ENCODE measurements at regions not wholly inside any gene's neighbourhood (a gene's known extent, or its start where the extent isn't known, plus 50 kb on each side); places are given as distances from the start of the nearest gene placed in this dataset.
A peak's percentile ranks its signal among the peaks of the same experiment; 100 is the strongest.

DNA sequence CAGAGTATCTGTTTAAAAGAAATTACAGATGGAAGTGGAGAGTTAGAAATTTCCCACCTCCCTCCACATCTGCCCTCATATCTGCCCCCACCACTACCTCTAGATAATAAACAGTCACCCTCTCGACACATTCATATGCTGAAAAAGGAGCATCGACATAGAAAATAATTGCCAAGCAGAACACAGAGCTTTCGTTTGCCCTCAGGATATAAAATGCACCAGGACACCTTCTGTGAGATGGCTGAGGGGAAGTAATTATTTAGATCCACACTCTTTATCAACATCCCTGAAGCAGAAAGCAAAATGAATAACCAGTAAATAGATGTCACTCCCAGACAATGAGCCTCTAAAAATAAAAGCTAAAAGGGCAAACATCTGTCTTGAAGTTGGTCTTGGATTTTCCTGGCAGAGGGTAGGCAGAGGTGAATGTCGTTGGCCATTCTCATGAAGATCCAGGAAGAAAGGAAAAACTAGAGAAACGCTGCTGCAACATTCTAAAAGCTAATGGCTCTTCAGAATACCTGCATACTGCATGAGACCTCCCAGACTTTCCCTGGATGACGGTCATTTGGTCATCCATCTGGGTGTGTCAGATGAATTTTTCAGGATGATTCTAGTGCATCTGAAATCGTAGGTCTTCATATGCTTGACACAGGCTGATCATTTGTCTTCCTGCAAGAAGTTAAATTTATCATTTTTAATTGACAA lies 527.5 kb downstream of the RFC3 start:
- H3K9me3 ChIP-seq (ENCODE audit: insufficient read depth, low read depth): 0 out of 2 replicates have a peak, but pooled peaks cover 7% of the 10 kb centered on the region
- intact Hi-C loops (cut with micrococcal nuclease; ENCODE audit: unreplicated experiment): loop anchor here (5.0 to 10.0 kb wide), 2 partner anchors 117 to 599 kb away; partner anchors contain the start of gene NBEA
- no peaks in the 10 kb centered on the region for H4K20me1 ChIP-seq (ENCODE audit: insufficient read depth)
- no peak overlapping the region for H3K27ac ChIP-seq
- DNase-seq: no peak
- no peak overlapping the region for H2AFZ ChIP-seq
- BruUV-seq (replicated peaks): no TSS peak
- peaks cover 42% of the 10 kb centered on the region for H3F3A ChIP-seq (ENCODE audit: insufficient read depth, low read depth)
- H3K4me2 ChIP-seq: no peak overlapping the region
- no peaks in the 10 kb centered on the region for H3K27me3 ChIP-seq (ENCODE audit: insufficient read depth, low read depth)
- no peak for TF ChIP-seq EZH2 (IDR thresholded peaks at IDR 0.05; ENCODE audit: low read depth)
- TF ChIP-seq, protein P1, sequence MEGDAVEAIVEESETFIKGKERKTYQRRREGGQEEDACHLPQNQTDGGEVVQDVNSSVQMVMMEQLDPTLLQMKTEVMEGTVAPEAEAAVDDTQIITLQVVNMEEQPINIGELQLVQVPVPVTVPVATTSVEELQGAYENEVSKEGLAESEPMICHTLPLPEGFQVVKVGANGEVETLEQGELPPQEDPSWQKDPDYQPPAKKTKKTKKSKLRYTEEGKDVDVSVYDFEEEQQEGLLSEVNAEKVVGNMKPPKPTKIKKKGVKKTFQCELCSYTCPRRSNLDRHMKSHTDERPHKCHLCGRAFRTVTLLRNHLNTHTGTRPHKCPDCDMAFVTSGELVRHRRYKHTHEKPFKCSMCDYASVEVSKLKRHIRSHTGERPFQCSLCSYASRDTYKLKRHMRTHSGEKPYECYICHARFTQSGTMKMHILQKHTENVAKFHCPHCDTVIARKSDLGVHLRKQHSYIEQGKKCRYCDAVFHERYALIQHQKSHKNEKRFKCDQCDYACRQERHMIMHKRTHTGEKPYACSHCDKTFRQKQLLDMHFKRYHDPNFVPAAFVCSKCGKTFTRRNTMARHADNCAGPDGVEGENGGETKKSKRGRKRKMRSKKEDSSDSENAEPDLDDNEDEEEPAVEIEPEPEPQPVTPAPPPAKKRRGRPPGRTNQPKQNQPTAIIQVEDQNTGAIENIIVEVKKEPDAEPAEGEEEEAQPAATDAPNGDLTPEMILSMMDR (conservative IDR thresholded peaks at IDR 0.05): no peak
- ChIA-PET CTCF (no interaction called here), POLR2A (ENCODE audit: unreplicated experiment) (no interaction called here)
- peaks cover 70% of the 10 kb centered on the region for H3K4me1 ChIP-seq (replicated peaks; ENCODE audit: insufficient read depth)
- H3K4me3 ChIP-seq: no peak overlapping the region
- H3K79me2 ChIP-seq (ENCODE audit: low read depth): no peaks in the 10 kb centered on the region
- H3K36me3 ChIP-seq (ENCODE audit: low read depth): no peaks in the 10 kb centered on the region
- H3K9me2 ChIP-seq (ENCODE audit: insufficient read depth): no peaks in the 10 kb centered on the region

DNA sequence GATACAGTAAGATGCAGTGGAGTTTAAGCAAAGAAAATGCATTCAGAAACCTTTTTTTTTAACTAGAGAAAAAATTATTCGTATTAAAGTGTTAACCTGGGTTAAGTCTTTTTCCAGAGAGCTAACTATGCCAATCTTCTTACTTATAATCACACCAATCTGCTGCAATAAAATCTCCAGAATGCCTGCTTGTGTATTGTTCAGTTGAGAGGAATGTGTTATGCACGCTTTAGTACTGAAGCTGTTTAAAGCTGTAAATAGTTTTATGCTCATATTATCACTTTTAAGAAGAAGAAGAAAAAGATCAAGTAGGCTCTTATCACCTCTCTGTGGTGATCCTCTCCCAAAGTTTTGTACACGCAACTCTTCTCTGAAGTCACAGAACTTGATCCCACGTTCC lies 528.7 kb downstream of the RFC3 start:
- H3K36me3 ChIP-seq (ENCODE audit: low read depth): no peaks in the 10 kb centered on the region
- no TSS peak for BruUV-seq (replicated peaks)
- H3K9me2 ChIP-seq (ENCODE audit: insufficient read depth): no peaks in the 10 kb centered on the region
- H3K4me3 ChIP-seq: no peak overlapping the region
- no peaks in the 10 kb centered on the region for H4K20me1 ChIP-seq (ENCODE audit: insufficient read depth)
- H2AFZ ChIP-seq: no peak overlapping the region
- H3K79me2 ChIP-seq (ENCODE audit: low read depth): no peaks in the 10 kb centered on the region
- H3K4me2 ChIP-seq: peak overlapping the region; percentile 62; the same call in 1 of the 2 replicates
- 0 out of 2 replicates have a peak, but pooled peaks cover 2% of the 10 kb centered on the region for H3K9me3 ChIP-seq (ENCODE audit: insufficient read depth, low read depth)
- peak overlapping the region; percentile 88 for H3K27ac ChIP-seq
- H3K4me1 ChIP-seq (replicated peaks; ENCODE audit: insufficient read depth): peaks cover 62% of the 10 kb centered on the region
- H3F3A ChIP-seq (ENCODE audit: insufficient read depth, low read depth): peaks cover 36% of the 10 kb centered on the region
- ChIA-PET POLR2A (ENCODE audit: unreplicated experiment) (no interaction called here), CTCF (no interaction called here)
- DNase-seq: no peak
- TF ChIP-seq EZH2 (IDR thresholded peaks at IDR 0.05; ENCODE audit: low read depth): no peak
- TF ChIP-seq, protein P1 (conservative IDR thresholded peaks at IDR 0.05): no peak
- intact Hi-C loops (cut with micrococcal nuclease; ENCODE audit: unreplicated experiment): loop anchor here (5.0 to 10.0 kb wide), 2 partner anchors 116 to 598 kb away; partner anchors contain the start of gene NBEA
- no peaks in the 10 kb centered on the region for H3K27me3 ChIP-seq (ENCODE audit: insufficient read depth, low read depth)

DNA sequence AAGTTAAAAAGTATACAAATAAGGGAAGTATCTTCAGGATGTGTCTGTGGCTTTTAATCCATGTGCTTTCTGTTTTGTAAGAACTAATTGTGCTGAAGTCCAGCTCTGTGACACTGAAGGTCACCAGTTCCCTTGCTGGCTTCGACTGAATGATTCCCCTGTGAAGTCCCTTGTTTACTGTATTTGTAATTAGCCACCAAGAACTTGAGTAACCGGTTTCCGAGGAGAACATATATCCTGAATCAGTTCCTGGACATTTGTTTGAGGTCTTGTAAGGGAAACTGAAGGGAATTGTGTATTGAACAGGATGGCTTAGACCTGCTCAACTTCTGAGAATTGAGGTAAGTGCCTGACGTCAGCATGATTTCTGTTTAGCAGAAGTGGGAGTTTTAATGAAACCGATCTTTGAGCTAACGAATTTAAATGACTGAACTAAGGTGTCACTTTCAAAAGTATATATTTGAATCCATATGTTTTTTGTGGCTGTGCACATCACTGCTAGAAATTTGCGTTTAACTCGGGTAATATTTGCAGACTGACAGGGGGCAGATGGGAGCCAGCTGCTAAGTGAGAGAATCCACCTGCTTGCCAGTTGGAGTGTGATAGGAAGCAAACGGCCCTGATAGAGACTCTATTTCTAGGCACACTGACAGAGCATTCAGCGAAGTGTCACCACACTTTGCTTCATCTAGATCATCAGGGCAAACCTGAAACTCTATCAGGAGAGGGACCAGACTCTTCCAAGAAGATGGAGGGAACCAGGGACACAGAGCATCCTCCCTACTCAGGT lies 530.0 kb downstream of the RFC3 start:
- H3K36me3 ChIP-seq (ENCODE audit: low read depth): no peaks in the 10 kb centered on the region
- peak overlapping the region; percentile 53; the same call in 1 of the 2 replicates for H2AFZ ChIP-seq
- peaks cover 36% of the 10 kb centered on the region for H3F3A ChIP-seq (ENCODE audit: insufficient read depth, low read depth)
- H3K79me2 ChIP-seq (ENCODE audit: low read depth): no peaks in the 10 kb centered on the region
- no peaks in the 10 kb centered on the region for H3K9me2 ChIP-seq (ENCODE audit: insufficient read depth)
- peak overlapping the region; percentile 62 for H3K4me2 ChIP-seq
- intact Hi-C loops (cut with micrococcal nuclease; ENCODE audit: unreplicated experiment): loop anchor here (1.0 to 10.0 kb wide), 3 partner anchors 114 to 597 kb away; partner anchors contain the start of gene NBEA
- H3K4me1 ChIP-seq (replicated peaks; ENCODE audit: insufficient read depth): peaks cover 62% of the 10 kb centered on the region
- H4K20me1 ChIP-seq (ENCODE audit: insufficient read depth): no peaks in the 10 kb centered on the region
- peak overlapping the region; percentile 30; the same call in 1 of the 2 replicates for H3K4me3 ChIP-seq
- peaks cover 2% of the 10 kb centered on the region; the same call in 1 of the 2 replicates for H3K9me3 ChIP-seq (ENCODE audit: insufficient read depth, low read depth)
- TF ChIP-seq EZH2 (IDR thresholded peaks at IDR 0.05; ENCODE audit: low read depth): no peak
- TF ChIP-seq, protein P1 (conservative IDR thresholded peaks at IDR 0.05): no peak
- ChIA-PET CTCF (no interaction called here), POLR2A (ENCODE audit: unreplicated experiment) (interaction anchor here (0.7 kb wide), 1 partner anchor 193 kb away, joined by 3 read pairs; no protein-coding TSS in a partner anchor)
- BruUV-seq (replicated peaks): no TSS peak
- H3K27ac ChIP-seq: peak overlapping the region; percentile 88
- no peaks in the 10 kb centered on the region for H3K27me3 ChIP-seq (ENCODE audit: insufficient read depth, low read depth)
- peak; percentile 25 to 97 for DNase-seq
